ENCODE measurements at regions not wholly inside any gene's neighbourhood (a gene's known extent, or its start where the extent isn't known, plus 50 kb on each side); places are given as distances from the start of the nearest gene placed in this dataset.

GRCh38 chr2:59046401-59047372, 805.6 kb upstream of the FANCL start:
- H3K4me1 ChIP-seq (ENCODE audit: control insufficient read depth, insufficient read depth, low read length): no peaks in the 10 kb centered on the region
- Mint-ChIP-seq H3K27ac (no peak overlapping the region), H3K27me3 (ENCODE audit: insufficient read depth) (no peaks in the 10 kb centered on the region), H3K4me3 (no peak overlapping the region), H3K36me3 (ENCODE audit: low read depth) (no peaks in the 10 kb centered on the region), H3K4me1 (peaks cover 4% of the 10 kb centered on the region), H3K9me3 (no peaks in the 10 kb centered on the region)
- WGBS, 2 experiments (ENCODE audit: insufficient coverage in 1 of 2, insufficient read length in 1 of 2): 81 to 91% methylated on average over 9 to 13 of the region's 17 CpGs
- DNase-seq: no peak
- H3K27ac ChIP-seq (ENCODE audit: low read depth, low read length): no peak overlapping the region
- no peaks in the 10 kb centered on the region for H3K27me3 ChIP-seq (ENCODE audit: control insufficient read depth, insufficient read depth, low read length, poor library complexity, severe bottlenecking)
- no peaks in the 10 kb centered on the region for H3K36me3 ChIP-seq (ENCODE audit: control insufficient read depth, insufficient read depth, low read length)
- no peak overlapping the region for H3K9ac ChIP-seq (ENCODE audit: extremely low read depth, low read length, poor library complexity, severe bottlenecking)
- no peaks in the 10 kb centered on the region for H3K9me3 ChIP-seq (ENCODE audit: control insufficient read depth, low read length)
- H3K4me3 ChIP-seq (ENCODE audit: low read length): no peak overlapping the region
- TF ChIP-seq CTCF (conservative IDR thresholded peaks at IDR 0.05): no peak

GRCh38 chr2:59044736-59045135, 803.6 kb upstream of the FANCL start:
- WGBS, 2 experiments (ENCODE audit: insufficient coverage in 1 of 2, insufficient read length in 1 of 2): 91 to 100% methylated on average over 1 of the region's 1 CpG
- H3K27me3 Mint-ChIP-seq (ENCODE audit: insufficient read depth): no peaks in the 10 kb centered on the region
- Histone ChIP-seq H3K27ac (ENCODE audit: low read depth, low read length) (no peak overlapping the region), H3K36me3 (ENCODE audit: control insufficient read depth, insufficient read depth, low read length) (no peaks in the 10 kb centered on the region), H3K9me3 (ENCODE audit: control insufficient read depth, low read length) (no peaks in the 10 kb centered on the region), H3K9ac (ENCODE audit: extremely low read depth, low read length, poor library complexity, severe bottlenecking) (no peak overlapping the region), H3K4me1 (ENCODE audit: control insufficient read depth, insufficient read depth, low read length) (no peaks in the 10 kb centered on the region), H3K27me3 (ENCODE audit: control insufficient read depth, insufficient read depth, low read length, poor library complexity, severe bottlenecking) (no peaks in the 10 kb centered on the region), H3K4me3 (ENCODE audit: low read length) (no peak overlapping the region)
- H3K9me3 Mint-ChIP-seq: no peaks in the 10 kb centered on the region
- no peak overlapping the region for H3K27ac Mint-ChIP-seq
- H3K4me3 Mint-ChIP-seq: no peak overlapping the region
- H3K36me3 Mint-ChIP-seq (ENCODE audit: low read depth): no peaks in the 10 kb centered on the region
- no peak for TF ChIP-seq CTCF (conservative IDR thresholded peaks at IDR 0.05)
- DNase-seq: no peak
- peaks cover 4% of the 10 kb centered on the region for H3K4me1 Mint-ChIP-seq

- Histone ChIP-seq H3K9me3 (ENCODE audit: control insufficient read depth, low read length) (no peaks in the 10 kb centered on the region), H3K27me3 (ENCODE audit: control insufficient read depth, insufficient read depth, low read length, poor library complexity, severe bottlenecking) (no peaks in the 10 kb centered on the region), H3K36me3 (ENCODE audit: control insufficient read depth, insufficient read depth, low read length) (no peaks in the 10 kb centered on the region), H3K9ac (ENCODE audit: extremely low read depth, low read length, poor library complexity, severe bottlenecking) (no peak overlapping the region), H3K27ac (ENCODE audit: low read depth, low read length) (no peak overlapping the region), H3K4me3 (ENCODE audit: low read length) (no peak overlapping the region), H3K4me1 (ENCODE audit: control insufficient read depth, insufficient read depth, low read length) (no peaks in the 10 kb centered on the region)
- 92 to 94% methylated on average over 3 to 4 of the region's 4 CpGs for WGBS, 2 experiments (ENCODE audit: insufficient coverage in 1 of 2, insufficient read length in 1 of 2)
- Mint-ChIP-seq H3K36me3 (ENCODE audit: low read depth) (no peaks in the 10 kb centered on the region), H3K4me3 (no peak overlapping the region), H3K27ac (no peak overlapping the region), H3K27me3 (ENCODE audit: insufficient read depth) (no peaks in the 10 kb centered on the region), H3K9me3 (no peaks in the 10 kb centered on the region), H3K4me1 (no peaks in the 10 kb centered on the region)
- TF ChIP-seq CTCF (conservative IDR thresholded peaks at IDR 0.05): no peak
- DNase-seq: no peak
Observed at GRCh38 chr2:59041139-59041538, 800.0 kb upstream of the FANCL start.

All from endodermal cell (in vitro differentiated cells).